Osteocyte (in vitro differentiated cells): ENCODE measurements at regions not wholly inside any gene's neighbourhood (a gene's known extent, or its start where the extent isn't known, plus 50 kb on each side); places are given as distances from the start of the nearest gene placed in this dataset.

Source experiments
- DNase-seq: peaks from one replicate; pipeline ENCODE4 v3.0.0; 2021; ENCODE audit warnings: mixed read lengths; ENCODE audit not compliant: unreplicated experiment; ENCODE audit errors: extremely low spot score
- H3K27ac Mint-ChIP-seq: one replicate; pipeline ENCODE4 v1.8.0; 2021; ENCODE audit warnings: mild to moderate bottlenecking, mixed read lengths; ENCODE audit not compliant: unreplicated experiment
- H3K27me3 Mint-ChIP-seq: one replicate; pipeline ENCODE4 v1.8.0; 2021; ENCODE audit warnings: mixed read lengths; ENCODE audit not compliant: unreplicated experiment
- H3K36me3 Mint-ChIP-seq: one replicate; pipeline ENCODE4 v1.8.0; 2021; ENCODE audit warnings: mixed read lengths; ENCODE audit not compliant: unreplicated experiment
- H3K4me1 Mint-ChIP-seq: one replicate; pipeline ENCODE4 v1.8.0; 2021; ENCODE audit warnings: mixed read lengths; ENCODE audit not compliant: unreplicated experiment
- H3K4me3 Mint-ChIP-seq: one replicate; pipeline ENCODE4 v1.8.0; 2021; ENCODE audit warnings: mild to moderate bottlenecking, moderate library complexity, mixed read lengths; ENCODE audit not compliant: unreplicated experiment
- H3K9me3 Mint-ChIP-seq: one replicate; pipeline ENCODE4 v1.8.0; 2021; ENCODE audit warnings: mixed read lengths; ENCODE audit not compliant: unreplicated experiment
- CTCF ChIP-seq: fragments of 200-600 bp; sonication (generic); IDR thresholded peaks from 2 replicates; pipeline ENCODE4 v1.5.0; 2021; ENCODE audit warnings: antibody characterized with exemption, mild to moderate bottlenecking, moderate library complexity

GRCh38 chr3:27888562-27888961 lies 166.4 kb upstream of the EOMES start:
- H3K4me3 Mint-ChIP-seq = no peak overlapping the region
- H3K4me1 Mint-ChIP-seq = no peaks in the 10 kb centered on the region
- H3K27me3 Mint-ChIP-seq = peaks cover 33% of the 10 kb centered on the region
- no peaks in the 10 kb centered on the region for H3K36me3 Mint-ChIP-seq
- H3K27ac Mint-ChIP-seq = no peak overlapping the region
- H3K9me3 Mint-ChIP-seq = peaks cover 7% of the 10 kb centered on the region
- DNase-seq = no peak
- no peak for TF ChIP-seq CTCF

- Mint-ChIP-seq H3K27ac (no peak overlapping the region), H3K27me3 (peaks cover 34% of the 10 kb centered on the region), H3K9me3 (peaks cover 7% of the 10 kb centered on the region), H3K36me3 (no peaks in the 10 kb centered on the region), H3K4me1 (no peaks in the 10 kb centered on the region), H3K4me3 (no peak overlapping the region)
- no peak for TF ChIP-seq CTCF
- DNase-seq = no peak
Measured at GRCh38 chr3:27889745-27890144, 167.6 kb upstream of the EOMES start.

- Mint-ChIP-seq H3K36me3 (no peaks in the 10 kb centered on the region), H3K4me3 (no peak overlapping the region), H3K9me3 (no peaks in the 10 kb centered on the region), H3K27me3 (peaks cover 2% of the 10 kb centered on the region), H3K27ac (no peak overlapping the region), H3K4me1 (no peaks in the 10 kb centered on the region)
- DNase-seq = no peak
- no peak for TF ChIP-seq CTCF
Measured at GRCh38 chr3:27900316-27900715, 178.2 kb upstream of the EOMES start.

- Mint-ChIP-seq H3K36me3 (no peaks in the 10 kb centered on the region), H3K27me3 (no peaks in the 10 kb centered on the region), H3K9me3 (no peaks in the 10 kb centered on the region), H3K4me3 (no peak overlapping the region), H3K4me1 (no peaks in the 10 kb centered on the region), H3K27ac (no peak overlapping the region)
- no peak for DNase-seq
- TF ChIP-seq CTCF = no peak
Measured at GRCh38 chr3:27903446-27903845, 181.3 kb upstream of the EOMES start.

- DNase-seq = no peak
- Mint-ChIP-seq H3K36me3 (no peaks in the 10 kb centered on the region), H3K27ac (no peak overlapping the region), H3K4me1 (no peaks in the 10 kb centered on the region), H3K4me3 (no peak overlapping the region), H3K9me3 (no peaks in the 10 kb centered on the region), H3K27me3 (peaks cover 3% of the 10 kb centered on the region)
- no peak for TF ChIP-seq CTCF
Measured at GRCh38 chr3:27905625-27906024, 183.5 kb upstream of the EOMES start.
